Endodermal cell (in vitro differentiated cells): ENCODE measurements at regions not wholly inside any gene's neighbourhood (a gene's known extent, or its start where the extent isn't known, plus 50 kb on each side); places are given as distances from the start of the nearest gene placed in this dataset.

Source experiments
- DNase-seq: peaks from one replicate; pipeline ENCODE4 v3.0.0-alpha.2; 2017
- H3K27ac ChIP-seq: 2 replicates; pipeline ENCODE4 v1.5.1; 2013; ENCODE audit warnings: mild to moderate bottlenecking, low read depth, low read length, moderate library complexity
- H3K27me3 ChIP-seq: 2 replicates; pipeline ENCODE4 v1.6.1; 2013; ENCODE audit warnings: mild to moderate bottlenecking, low read length, moderate library complexity; ENCODE audit not compliant: insufficient read depth, control insufficient read depth, poor library complexity, severe bottlenecking
- H3K36me3 ChIP-seq: 2 replicates; pipeline ENCODE4 v1.7.0; 2013; ENCODE audit warnings: mild to moderate bottlenecking, low read length, moderate library complexity; ENCODE audit not compliant: control insufficient read depth, insufficient read depth
- H3K4me1 ChIP-seq: one replicate; pipeline ENCODE4 v1.7.0; 2013; ENCODE audit warnings: low read length; ENCODE audit not compliant: control insufficient read depth, insufficient read depth
- H3K4me3 ChIP-seq: 2 replicates; pipeline ENCODE4 v1.5.1; 2013; ENCODE audit warnings: mild to moderate bottlenecking, low read length, moderate library complexity
- H3K9ac ChIP-seq: 2 replicates; pipeline ENCODE4 v1.6.1; 2013; ENCODE audit warnings: mild to moderate bottlenecking, low read length, moderate library complexity; ENCODE audit not compliant: poor library complexity, severe bottlenecking; ENCODE audit errors: extremely low read depth
- H3K9me3 ChIP-seq: 2 replicates; pipeline ENCODE4 v1.6.1; 2013; ENCODE audit warnings: mild to moderate bottlenecking, low read length, moderate library complexity; ENCODE audit not compliant: control insufficient read depth
- H3K27ac Mint-ChIP-seq: 2 replicates; pipeline ENCODE4 v1.8.0; 2020; ENCODE audit warnings: mixed read lengths
- H3K27me3 Mint-ChIP-seq: 2 replicates; pipeline ENCODE4 v1.8.0; 2021; ENCODE audit warnings: mild to moderate bottlenecking, mixed read lengths; ENCODE audit not compliant: insufficient read depth
- H3K36me3 Mint-ChIP-seq: 2 replicates; pipeline ENCODE4 v1.8.0; 2020; ENCODE audit warnings: low read depth, mixed read lengths
- H3K4me1 Mint-ChIP-seq: 2 replicates; pipeline ENCODE4 v1.8.0; 2020; ENCODE audit warnings: mixed read lengths
- H3K4me3 Mint-ChIP-seq: 2 replicates; pipeline ENCODE4 v1.8.0; 2020; ENCODE audit warnings: mild to moderate bottlenecking, moderate library complexity, mixed read lengths
- H3K9me3 Mint-ChIP-seq: 2 replicates; pipeline ENCODE4 v1.8.0; 2020; ENCODE audit warnings: mild to moderate bottlenecking, mixed read lengths
- WGBS, 2 experiments: methylation state at CpG; one replicate each; pipeline versions ENCODE4 v1.1.5 to v1.1.7; 2013; ENCODE audit warnings: missing lambda C conversion rate in 2 of 2, mixed read lengths in 1 of 2; ENCODE audit not compliant: insufficient coverage in 1 of 2, insufficient read length in 1 of 2; 5-methylcytosine and 5-hydroxymethylcytosine counted together
- TF ChIP-seq, protein P1 (sequence below): fragments of 200-600 bp; sonication (generic); conservative IDR thresholded peaks from 2 replicates; pipeline ENCODE4 v1.5.0; 2021; ENCODE audit warnings: antibody characterized with exemption, mild to moderate bottlenecking

GRCh38 chr3:80537680-80538079, 769.9 kb upstream of the ROBO1 start:
- WGBS, 2 experiments, result 89 to 100% methylated on average over 2 to 4 of the region's 4 CpGs
- Mint-ChIP-seq H3K4me1 (peaks cover 5% of the 10 kb centered on the region), H3K36me3 (no peaks in the 10 kb centered on the region), H3K27ac (no peak overlapping the region), H3K4me3 (no peak overlapping the region), H3K27me3 (no peaks in the 10 kb centered on the region), H3K9me3 (no peaks in the 10 kb centered on the region)
- Histone ChIP-seq H3K27ac (no peak overlapping the region), H3K36me3 (no peaks in the 10 kb centered on the region), H3K9me3 (no peaks in the 10 kb centered on the region), H3K9ac (no peak overlapping the region), H3K4me1 (no peaks in the 10 kb centered on the region), H3K4me3 (no peak overlapping the region), H3K27me3 (no peaks in the 10 kb centered on the region)
- TF ChIP-seq, protein P1, sequence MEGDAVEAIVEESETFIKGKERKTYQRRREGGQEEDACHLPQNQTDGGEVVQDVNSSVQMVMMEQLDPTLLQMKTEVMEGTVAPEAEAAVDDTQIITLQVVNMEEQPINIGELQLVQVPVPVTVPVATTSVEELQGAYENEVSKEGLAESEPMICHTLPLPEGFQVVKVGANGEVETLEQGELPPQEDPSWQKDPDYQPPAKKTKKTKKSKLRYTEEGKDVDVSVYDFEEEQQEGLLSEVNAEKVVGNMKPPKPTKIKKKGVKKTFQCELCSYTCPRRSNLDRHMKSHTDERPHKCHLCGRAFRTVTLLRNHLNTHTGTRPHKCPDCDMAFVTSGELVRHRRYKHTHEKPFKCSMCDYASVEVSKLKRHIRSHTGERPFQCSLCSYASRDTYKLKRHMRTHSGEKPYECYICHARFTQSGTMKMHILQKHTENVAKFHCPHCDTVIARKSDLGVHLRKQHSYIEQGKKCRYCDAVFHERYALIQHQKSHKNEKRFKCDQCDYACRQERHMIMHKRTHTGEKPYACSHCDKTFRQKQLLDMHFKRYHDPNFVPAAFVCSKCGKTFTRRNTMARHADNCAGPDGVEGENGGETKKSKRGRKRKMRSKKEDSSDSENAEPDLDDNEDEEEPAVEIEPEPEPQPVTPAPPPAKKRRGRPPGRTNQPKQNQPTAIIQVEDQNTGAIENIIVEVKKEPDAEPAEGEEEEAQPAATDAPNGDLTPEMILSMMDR, result no peak
- no peak for DNase-seq

GRCh38 chr3:80535286-80535685, 767.5 kb upstream of the ROBO1 start:
- Mint-ChIP-seq H3K4me3 (no peak overlapping the region), H3K36me3 (no peaks in the 10 kb centered on the region), H3K4me1 (peaks cover 1% of the 10 kb centered on the region), H3K27me3 (no peaks in the 10 kb centered on the region), H3K9me3 (no peaks in the 10 kb centered on the region), H3K27ac (no peak overlapping the region)
- Histone ChIP-seq H3K9me3 (no peaks in the 10 kb centered on the region), H3K4me1 (no peaks in the 10 kb centered on the region), H3K36me3 (no peaks in the 10 kb centered on the region), H3K9ac (no peak overlapping the region), H3K27me3 (no peaks in the 10 kb centered on the region), H3K4me3 (no peak overlapping the region), H3K27ac (no peak overlapping the region)
- TF ChIP-seq, protein P1, result no peak
- 92% methylated on average over 1 of the region's 1 CpG; no CpG with 5 or more reads in 1 of the 2 experiments for WGBS, 2 experiments
- DNase-seq, result no peak

- Mint-ChIP-seq H3K36me3 (no peaks in the 10 kb centered on the region), H3K9me3 (peaks cover 3% of the 10 kb centered on the region), H3K27ac (no peak overlapping the region), H3K4me1 (no peaks in the 10 kb centered on the region), H3K27me3 (no peaks in the 10 kb centered on the region), H3K4me3 (no peak overlapping the region)
- H3K9me3 ChIP-seq, result no peaks in the 10 kb centered on the region
- no peak overlapping the region for H3K4me3 ChIP-seq
- no peaks in the 10 kb centered on the region for H3K27me3 ChIP-seq
- H3K36me3 ChIP-seq, result no peaks in the 10 kb centered on the region
- WGBS, 2 experiments, result 92 to 93% methylated on average over 2 to 3 of the region's 3 CpGs
- no peak overlapping the region for H3K27ac ChIP-seq
- no peaks in the 10 kb centered on the region for H3K4me1 ChIP-seq
- H3K9ac ChIP-seq, result no peak overlapping the region
- DNase-seq, result no peak
- TF ChIP-seq, protein P1, result no peak
These were observed 765.8 kb upstream of the ROBO1 start for GRCh38 chr3:80533553-80533952.
